OCI-LY1 (cell line): ENCODE measurements at regions not wholly inside any gene's neighbourhood (a gene's known extent, or its start where the extent isn't known, plus 50 kb on each side); places are given as distances from the start of the nearest gene placed in this dataset.

Source experiments
- H2AFZ ChIP-seq: fragments of 200-600 bp; sonication (generic), shearing (Covaris generic); 2 replicates; pipeline ENCODE4 v1.6.0; 2014; ENCODE audit warnings: antibody characterized with exemption, mild to moderate bottlenecking, low read length
- H3F3A ChIP-seq: fragments of 200-600 bp; sonication (generic), shearing (Covaris generic); 2 replicates; pipeline ENCODE4 v1.6.0; 2014; ENCODE audit warnings: mild to moderate bottlenecking, antibody characterized with exemption, low read length, moderate library complexity; ENCODE audit not compliant: insufficient read depth
- H3K27ac ChIP-seq: fragments of 200-600 bp; sonication (generic); 2 replicates; pipeline ENCODE4 v1.5.1; 2014; ENCODE audit warnings: low read length, mixed run types, mild to moderate bottlenecking, low read depth; ENCODE audit not compliant: poor library complexity, severe bottlenecking
- H3K27me3 ChIP-seq: fragments of 200-600 bp; sonication (generic); 2 replicates; pipeline ENCODE4 v1.6.0; 2014; ENCODE audit warnings: antibody characterized with exemption, mild to moderate bottlenecking, low read length, moderate library complexity; ENCODE audit not compliant: insufficient read depth
- H3K36me3 ChIP-seq: fragments of 200-600 bp; sonication (generic); 2 replicates; pipeline ENCODE4 v1.6.1; 2014; ENCODE audit warnings: mild to moderate bottlenecking, antibody characterized with exemption, low read length, moderate library complexity, mixed read lengths; ENCODE audit not compliant: insufficient read depth
- H3K4me1 ChIP-seq: fragments of 200-600 bp; sonication (generic); 2 replicates; pipeline ENCODE4 v1.5.1; 2014; ENCODE audit warnings: mild to moderate bottlenecking, low read length, moderate library complexity; ENCODE audit not compliant: insufficient read depth, severe bottlenecking
- H3K4me2 ChIP-seq: fragments of 200-600 bp; sonication (generic), shearing (Covaris generic); 2 replicates; pipeline ENCODE4 v1.6.1; 2014; ENCODE audit warnings: low read length
- H3K4me3 ChIP-seq: fragments of 200-600 bp; sonication (generic); 2 replicates; pipeline ENCODE4 v1.5.1; 2014; ENCODE audit warnings: low read length, low read depth, mild to moderate bottlenecking, mixed read lengths; ENCODE audit not compliant: poor library complexity, severe bottlenecking
- H3K79me2 ChIP-seq: fragments of 200-600 bp; shearing (Covaris generic); 2 replicates; pipeline ENCODE4 v1.6.1; 2016; ENCODE audit warnings: mixed run types, low read length, mixed read lengths; ENCODE audit not compliant: insufficient read depth
- H3K9ac ChIP-seq: fragments of 200-600 bp; sonication (generic), shearing (Covaris generic); 2 replicates; pipeline ENCODE4 v1.6.1; 2014; ENCODE audit warnings: mild to moderate bottlenecking, low read length, mixed read lengths
- H3K9me2 ChIP-seq: fragments of 200-600 bp; sonication (generic), shearing (Covaris generic); 2 replicates; pipeline ENCODE4 v1.6.1; 2014; ENCODE audit warnings: low read depth, mild to moderate bottlenecking, low read length, mixed read lengths
- H3K9me3 ChIP-seq: fragments of 200-600 bp; shearing (Covaris generic); 2 replicates; pipeline ENCODE4 v1.6.1; 2014; ENCODE audit warnings: low read length, mixed read lengths
- H4K20me1 ChIP-seq: fragments of 200-600 bp; sonication (generic), shearing (Covaris generic); 2 replicates; pipeline ENCODE4 v1.6.0; 2016; ENCODE audit warnings: mild to moderate bottlenecking, low read length; ENCODE audit not compliant: insufficient read depth
- EZH2 ChIP-seq: fragments of 200-600 bp; sonication (generic), shearing (Covaris generic); IDR thresholded peaks from 2 replicates; pipeline ENCODE4 v1.8.0; 2017; ENCODE audit warnings: borderline replicate concordance, mixed run types, mild to moderate bottlenecking, antibody characterized with exemption, low read length, moderate library complexity, mixed read lengths
- TF ChIP-seq, protein P1 (sequence below): fragments of 200-600 bp; sonication (generic), shearing (Covaris generic); IDR thresholded peaks from 2 replicates; pipeline ENCODE4 v1.5.1; 2017; ENCODE audit warnings: mild to moderate bottlenecking, antibody characterized with exemption, low read length, moderate library complexity, mixed read lengths

DNA sequence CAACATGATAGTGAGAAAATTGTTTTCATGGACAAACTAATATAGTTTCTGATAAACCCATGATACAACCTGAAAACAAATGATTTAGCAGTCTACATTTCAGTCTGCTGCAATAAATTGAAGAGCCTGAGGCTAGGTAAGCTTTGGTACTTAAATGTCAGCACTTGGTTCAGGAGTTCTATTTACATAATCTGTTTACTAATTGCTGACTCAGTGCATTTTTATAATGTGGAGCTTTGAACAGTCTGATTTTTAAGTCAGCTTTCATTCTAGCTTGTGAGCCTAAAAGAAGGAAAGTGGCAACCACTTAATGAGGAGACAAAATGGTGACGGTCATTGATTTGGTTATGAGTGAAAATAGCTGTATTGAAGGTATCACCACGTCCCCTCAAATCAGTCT, 488.6 kb downstream of the CPS1 start:
- no peak overlapping the region for H2AFZ ChIP-seq
- TF ChIP-seq EZH2: no peak
- TF ChIP-seq, protein P1, sequence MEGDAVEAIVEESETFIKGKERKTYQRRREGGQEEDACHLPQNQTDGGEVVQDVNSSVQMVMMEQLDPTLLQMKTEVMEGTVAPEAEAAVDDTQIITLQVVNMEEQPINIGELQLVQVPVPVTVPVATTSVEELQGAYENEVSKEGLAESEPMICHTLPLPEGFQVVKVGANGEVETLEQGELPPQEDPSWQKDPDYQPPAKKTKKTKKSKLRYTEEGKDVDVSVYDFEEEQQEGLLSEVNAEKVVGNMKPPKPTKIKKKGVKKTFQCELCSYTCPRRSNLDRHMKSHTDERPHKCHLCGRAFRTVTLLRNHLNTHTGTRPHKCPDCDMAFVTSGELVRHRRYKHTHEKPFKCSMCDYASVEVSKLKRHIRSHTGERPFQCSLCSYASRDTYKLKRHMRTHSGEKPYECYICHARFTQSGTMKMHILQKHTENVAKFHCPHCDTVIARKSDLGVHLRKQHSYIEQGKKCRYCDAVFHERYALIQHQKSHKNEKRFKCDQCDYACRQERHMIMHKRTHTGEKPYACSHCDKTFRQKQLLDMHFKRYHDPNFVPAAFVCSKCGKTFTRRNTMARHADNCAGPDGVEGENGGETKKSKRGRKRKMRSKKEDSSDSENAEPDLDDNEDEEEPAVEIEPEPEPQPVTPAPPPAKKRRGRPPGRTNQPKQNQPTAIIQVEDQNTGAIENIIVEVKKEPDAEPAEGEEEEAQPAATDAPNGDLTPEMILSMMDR: no peak
- H4K20me1 ChIP-seq: no peaks in the 10 kb centered on the region
- no peak overlapping the region for H3K4me2 ChIP-seq
- H3K27me3 ChIP-seq: no peaks in the 10 kb centered on the region
- no peaks in the 10 kb centered on the region for H3K4me1 ChIP-seq
- no peaks in the 10 kb centered on the region for H3K9me2 ChIP-seq
- no peaks in the 10 kb centered on the region for H3K9me3 ChIP-seq
- no peak overlapping the region for H3K9ac ChIP-seq
- H3K79me2 ChIP-seq: no peaks in the 10 kb centered on the region
- H3K27ac ChIP-seq: no peak overlapping the region
- no peak overlapping the region for H3K4me3 ChIP-seq
- H3F3A ChIP-seq: no peaks in the 10 kb centered on the region
- H3K36me3 ChIP-seq: no peaks in the 10 kb centered on the region

DNA sequence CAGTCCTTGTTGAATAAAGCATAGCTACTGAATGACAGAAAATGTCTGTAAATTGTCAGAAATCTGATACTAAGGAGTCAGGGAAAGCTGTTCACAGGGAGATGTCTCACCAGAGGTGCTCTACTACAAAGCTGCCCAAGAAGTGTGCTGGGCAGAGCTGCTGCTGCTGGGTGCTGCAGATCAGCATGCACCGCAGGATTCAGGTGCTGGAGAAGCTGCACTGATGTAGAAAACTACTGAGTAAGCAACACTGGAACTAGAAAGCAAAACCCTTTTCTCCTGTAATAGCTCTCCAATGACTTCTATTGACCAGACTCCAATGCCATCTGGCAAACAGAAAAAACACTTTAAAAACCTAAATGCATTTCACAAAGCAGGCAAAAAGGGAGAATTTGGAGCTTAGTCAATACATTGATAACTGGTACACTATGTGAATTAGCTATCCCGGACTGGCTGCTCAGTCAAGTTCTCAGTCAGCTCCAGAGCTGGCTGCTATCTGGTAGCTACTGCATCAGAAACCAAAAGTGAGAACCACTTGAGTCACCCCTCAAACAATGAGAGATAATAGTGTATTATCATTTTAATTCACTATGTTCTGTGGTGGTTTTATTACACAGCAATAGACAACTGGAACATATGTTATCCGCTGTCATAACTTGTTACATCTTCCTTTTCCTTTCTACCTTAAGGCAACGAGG, 493.1 kb downstream of the CPS1 start:
- no peak overlapping the region for H2AFZ ChIP-seq

DNA sequence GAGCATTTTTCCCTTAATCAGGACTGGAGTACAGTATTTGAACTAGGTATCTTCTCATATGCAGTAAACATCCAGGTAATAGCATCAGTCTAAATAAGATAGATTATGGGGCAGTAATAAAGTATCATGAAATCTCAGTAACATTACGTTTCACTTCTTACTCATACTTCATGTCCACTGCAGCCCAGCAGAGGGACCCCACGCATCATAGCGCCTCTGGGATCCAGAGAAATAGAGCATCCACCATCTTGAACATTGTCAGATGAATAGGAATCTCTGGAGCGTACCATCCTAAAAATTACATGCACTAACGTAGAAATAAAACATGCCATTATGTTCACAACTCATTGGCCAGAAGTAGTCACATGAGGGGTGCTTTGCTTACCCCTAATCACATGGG, 499.0 kb downstream of the CPS1 start:
- Histone ChIP-seq H3F3A (no peaks in the 10 kb centered on the region), H4K20me1 (no peaks in the 10 kb centered on the region), H3K4me2 (no peak overlapping the region), H3K36me3 (no peaks in the 10 kb centered on the region), H3K27me3 (no peaks in the 10 kb centered on the region), H2AFZ (no peak overlapping the region), H3K4me3 (no peak overlapping the region), H3K9ac (no peak overlapping the region), H3K9me3 (no peaks in the 10 kb centered on the region), H3K4me1 (no peaks in the 10 kb centered on the region), H3K9me2 (no peaks in the 10 kb centered on the region), H3K79me2 (no peaks in the 10 kb centered on the region), H3K27ac (no peak overlapping the region)
- TF ChIP-seq EZH2: no peak
- TF ChIP-seq, protein P1: peak; percentile 37

More for the DNA sequence above, 493.1 kb downstream of the CPS1 start:
- Histone ChIP-seq H3K27ac (no peak overlapping the region), H3K9me3 (no peaks in the 10 kb centered on the region), H3K4me2 (no peak overlapping the region), H3K79me2 (no peaks in the 10 kb centered on the region), H3K9me2 (no peaks in the 10 kb centered on the region), H3K4me3 (no peak overlapping the region), H3K27me3 (no peaks in the 10 kb centered on the region), H3K9ac (no peak overlapping the region), H3K4me1 (no peaks in the 10 kb centered on the region), H4K20me1 (no peaks in the 10 kb centered on the region), H3K36me3 (no peaks in the 10 kb centered on the region), H3F3A (no peaks in the 10 kb centered on the region)
- TF ChIP-seq, protein P1: no peak
- TF ChIP-seq EZH2: no peak
